Smooth muscle cell (in vitro differentiated cells): ENCODE measurements at regions not wholly inside any gene's neighbourhood (a gene's known extent, or its start where the extent isn't known, plus 50 kb on each side); places are given as distances from the start of the nearest gene placed in this dataset.

Source experiments
- DNase-seq: peaks from one replicate; lab custom pipeline; 2025; ENCODE audit not compliant: unreplicated experiment; lab: John Stamatoyannopoulos, UW
- H2AFZ ChIP-seq: fragments of 200-600 bp; sonication (generic); 2 replicates; pipeline ENCODE4 v1.6.0; 2016; ENCODE audit warnings: antibody characterized with exemption, low read depth, mild to moderate bottlenecking
- H3F3A ChIP-seq: fragments of 200-600 bp; sonication (generic); 2 replicates; pipeline ENCODE4 v1.6.0; 2017; ENCODE audit warnings: antibody characterized with exemption, low read depth
- H3K27ac ChIP-seq: fragments of 200-600 bp; sonication (generic); 2 replicates; pipeline ENCODE4 v1.5.1; 2016; ENCODE audit warnings: low read depth, mild to moderate bottlenecking
- H3K27me3 ChIP-seq: fragments of 200-600 bp; sonication (generic); 2 replicates; pipeline ENCODE4 v1.6.1; 2016; ENCODE audit warnings: low read depth, mild to moderate bottlenecking
- H3K36me3 ChIP-seq: fragments of 200-600 bp; sonication (generic); 2 replicates; pipeline ENCODE4 v1.5.1; 2016; ENCODE audit warnings: low read depth
- H3K4me1 ChIP-seq: fragments of 200-600 bp; sonication (generic); 2 replicates; pipeline ENCODE4 v1.5.1; 2016; ENCODE audit warnings: low read depth
- H3K4me2 ChIP-seq: fragments of 200-600 bp; sonication (generic); 2 replicates; pipeline ENCODE4 v1.6.0; 2016; ENCODE audit warnings: mild to moderate bottlenecking
- H3K4me3 ChIP-seq: fragments of 200-600 bp; sonication (generic); 2 replicates; pipeline ENCODE4 v1.5.1; 2016; ENCODE audit warnings: mild to moderate bottlenecking
- H3K79me2 ChIP-seq: fragments of 200-600 bp; sonication (generic); 2 replicates; pipeline ENCODE4 v1.6.0; 2016; ENCODE audit warnings: low read depth, mild to moderate bottlenecking
- H3K9ac ChIP-seq: fragments of 200-600 bp; sonication (generic); 2 replicates; pipeline ENCODE4 v1.6.0; 2016; ENCODE audit warnings: low read depth
- H3K9me3 ChIP-seq: fragments of 200-600 bp; sonication (generic); replicated peaks from 2 replicates; pipeline ENCODE4 v1.5.1; 2016; ENCODE audit warnings: low read depth
- H4K20me1 ChIP-seq: fragments of 200-600 bp; sonication (generic); 2 replicates; pipeline ENCODE4 v1.6.0; 2016; ENCODE audit warnings: low read depth
- CTCF ChIP-seq: fragments of 200-600 bp; sonication (generic); IDR thresholded peaks from 2 replicates; pipeline ENCODE4 v1.5.1; 2017; ENCODE audit warnings: borderline replicate concordance, mild to moderate bottlenecking, antibody characterized with exemption; ENCODE audit not compliant: insufficient read depth, poor library complexity, severe bottlenecking
- WGBS: methylation state at CpG from one replicate; pipeline ENCODE4 v1.1.7; 2016; ENCODE audit warnings: low lambda C conversion rate; 5-methylcytosine and 5-hydroxymethylcytosine counted together

- H2AFZ ChIP-seq: no peak overlapping the region
- peak overlapping the region; percentile 78 for H3K27ac ChIP-seq
- peaks cover 34% of the 10 kb centered on the region for H3K4me1 ChIP-seq
- TF ChIP-seq CTCF: no peak
- no peak overlapping the region for H3K4me3 ChIP-seq
- no peak for DNase-seq
- no peaks in the 10 kb centered on the region for H3K9me3 ChIP-seq
- 82% methylated on average over 9 of the region's 9 CpGs for WGBS
- peaks cover 98% of the 10 kb centered on the region for H4K20me1 ChIP-seq
- no peaks in the 10 kb centered on the region for H3K36me3 ChIP-seq
- peak overlapping the region; percentile 48 for H3K9ac ChIP-seq
- H3F3A ChIP-seq: peaks cover 24% of the 10 kb centered on the region
- H3K4me2 ChIP-seq: peak overlapping the region; percentile 76
- peaks cover 69% of the 10 kb centered on the region for H3K79me2 ChIP-seq
- H3K27me3 ChIP-seq: no peaks in the 10 kb centered on the region
Observed at GRCh38 chr17:77425348-77425747, 284.6 kb downstream of the SEC14L1 start.

DNA sequence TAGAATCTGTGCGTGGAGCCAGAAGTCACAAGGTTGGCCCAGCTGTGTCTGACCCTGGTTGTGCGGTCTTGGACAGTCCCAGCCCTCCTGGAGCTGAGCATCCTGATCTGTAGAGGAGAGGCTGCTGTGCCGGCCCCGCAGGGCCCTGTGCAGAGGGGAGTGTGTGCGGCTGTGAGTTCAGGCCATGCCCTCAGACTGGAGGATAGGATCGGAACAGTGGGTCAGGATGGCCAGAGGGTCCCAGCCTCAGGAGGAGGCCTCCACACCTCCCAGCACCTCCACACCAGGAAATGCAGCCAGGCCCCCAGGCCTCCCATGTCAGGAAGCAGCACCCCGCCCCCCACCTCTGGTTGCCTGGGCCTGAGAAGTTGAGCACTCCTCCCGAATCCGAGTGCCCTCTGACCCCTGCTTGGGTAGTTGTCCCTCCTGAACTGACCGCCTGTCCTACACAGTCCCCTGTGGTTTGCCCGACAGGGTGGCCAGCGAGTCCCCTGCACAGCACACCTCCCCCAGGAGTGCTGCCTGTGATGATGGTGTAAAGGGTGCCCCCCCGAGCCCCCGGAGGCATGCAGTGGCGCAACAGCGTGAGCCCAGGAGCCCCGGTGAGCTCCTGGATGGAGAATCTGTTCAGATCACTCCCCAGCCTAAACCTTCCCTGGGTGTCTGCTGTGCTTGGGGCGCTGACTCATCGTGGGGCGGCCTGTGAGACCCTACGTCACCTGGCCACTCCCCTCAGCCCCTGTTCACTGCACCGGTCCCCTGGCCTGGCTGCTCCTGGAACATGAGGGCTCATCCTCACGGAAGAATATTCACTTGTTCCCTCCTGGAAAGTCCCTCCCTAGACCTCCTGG lies 285.2 kb downstream of the SEC14L1 start:
- H2AFZ ChIP-seq: no peak overlapping the region
- H3K36me3 ChIP-seq: no peaks in the 10 kb centered on the region
- TF ChIP-seq CTCF: no peak
- H3K9ac ChIP-seq: peak overlapping the region; percentile 48
- no peaks in the 10 kb centered on the region for H3K27me3 ChIP-seq
- peaks cover 98% of the 10 kb centered on the region for H4K20me1 ChIP-seq
- peak; percentile 23 for DNase-seq
- no peak overlapping the region for H3K4me3 ChIP-seq
- H3K27ac ChIP-seq: peak overlapping the region; percentile 78
- peaks cover 30% of the 10 kb centered on the region for H3F3A ChIP-seq
- no peaks in the 10 kb centered on the region for H3K9me3 ChIP-seq
- 59% methylated on average over 22 of the region's 23 CpGs for WGBS
- H3K79me2 ChIP-seq: peaks cover 69% of the 10 kb centered on the region
- peak overlapping the region; percentile 76 for H3K4me2 ChIP-seq
- peaks cover 29% of the 10 kb centered on the region for H3K4me1 ChIP-seq

GRCh38 chr17:77426676-77427386 lies 286.1 kb downstream of the SEC14L1 start:
- Histone ChIP-seq H3K4me3 (no peak overlapping the region), H4K20me1 (peaks cover 98% of the 10 kb centered on the region), H3K9me3 (no peaks in the 10 kb centered on the region), H3K27ac (peak overlapping the region; percentile 78), H3K4me1 (peaks cover 20% of the 10 kb centered on the region), H3K36me3 (no peaks in the 10 kb centered on the region), H3F3A (peaks cover 32% of the 10 kb centered on the region), H3K27me3 (no peaks in the 10 kb centered on the region), H3K9ac (no peak overlapping the region), H2AFZ (no peak overlapping the region), H3K4me2 (peak overlapping the region; percentile 34), H3K79me2 (peaks cover 70% of the 10 kb centered on the region)
- DNase-seq: no peak
- 75% methylated on average over 11 of the region's 11 CpGs for WGBS
- TF ChIP-seq CTCF: no peak
